RWPE1 (cell line): ENCODE measurements at regions not wholly inside any gene's neighbourhood (a gene's known extent, or its start where the extent isn't known, plus 50 kb on each side); places are given as distances from the start of the nearest gene placed in this dataset.

Experiments used
- CTCF ChIA-PET: fragments of 350-600 bp; sonication (Branson Sonifier 250); formaldehyde crosslinking; extraction: SDS; loops from one replicate; lab custom pipeline; 2021; lab: Yijun Ruan, JAX
- POLR2A ChIA-PET: fragments of 400-600 bp; formaldehyde crosslinking; extraction: SDS; loops from one replicate; lab custom pipeline; 2020; ENCODE audit warnings: antibody characterized with exemption; ENCODE audit not compliant: low non-redundant PET; lab: Yijun Ruan, JAX
- DNase-seq: peaks from one replicate; pipeline ENCODE4 v3.0.0; 2012; ENCODE audit warnings: low spot score
- H3K27ac ChIP-seq: fragments of 450-650 bp; 2 replicates; pipeline ENCODE4 v1.5.1; 2017
- CTCF ChIP-seq: fragments of 450-650 bp; conservative IDR thresholded peaks from 2 replicates; pipeline ENCODE4 v1.5.1; 2017; ENCODE audit warnings: low read depth, mild to moderate bottlenecking

DNA sequence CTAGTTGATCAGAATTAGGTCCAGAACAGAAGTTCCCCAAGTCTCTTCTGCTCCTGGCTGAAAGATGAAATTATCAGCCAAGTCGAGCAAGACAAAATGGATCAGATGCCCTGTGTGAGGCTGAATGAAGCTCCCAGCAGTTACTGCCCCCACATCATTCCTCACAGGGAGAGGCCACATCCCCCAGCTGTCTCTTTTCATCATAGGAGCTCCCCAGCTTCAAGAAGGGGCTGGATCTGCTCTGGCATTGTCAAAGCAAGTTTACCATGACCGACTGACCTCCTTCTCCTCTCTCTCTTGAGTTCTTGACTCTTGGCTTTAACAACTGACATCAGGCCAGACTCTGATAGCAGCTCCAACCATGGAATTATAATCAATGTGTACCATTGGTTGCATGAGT lies 133.3 kb upstream of the RAD23B start:
- ChIA-PET CTCF (interaction anchor here (0.8 to 1.0 kb wide), 3 partner anchors 8 to 641 kb away, joined by 3 to 9 read pairs (median 3); no protein-coding TSS in a partner anchor), POLR2A (no interaction called here)
- H3K27ac ChIP-seq, result no peak overlapping the region
- no peak for DNase-seq
- no peak for TF ChIP-seq CTCF

GRCh38 chr9:107153336-107153735 lies 129.7 kb upstream of the RAD23B start:
- CTCF ChIA-PET, result no interaction called here
- TF ChIP-seq CTCF, result no peak
- DNase-seq, result no peak
- POLR2A ChIA-PET, result no interaction called here
- H3K27ac ChIP-seq, result no peak overlapping the region

- ChIA-PET CTCF (interaction anchor here (0.6 kb wide), 2 partner anchors 16 to 84 kb away, joined by 3 to 5 read pairs; no protein-coding TSS in a partner anchor), POLR2A (no interaction called here)
- DNase-seq, result no peak
- no peak for TF ChIP-seq CTCF
- H3K27ac ChIP-seq, result no peak overlapping the region
Measured at GRCh38 chr9:107154291-107154690, 128.8 kb upstream of the RAD23B start.

DNA sequence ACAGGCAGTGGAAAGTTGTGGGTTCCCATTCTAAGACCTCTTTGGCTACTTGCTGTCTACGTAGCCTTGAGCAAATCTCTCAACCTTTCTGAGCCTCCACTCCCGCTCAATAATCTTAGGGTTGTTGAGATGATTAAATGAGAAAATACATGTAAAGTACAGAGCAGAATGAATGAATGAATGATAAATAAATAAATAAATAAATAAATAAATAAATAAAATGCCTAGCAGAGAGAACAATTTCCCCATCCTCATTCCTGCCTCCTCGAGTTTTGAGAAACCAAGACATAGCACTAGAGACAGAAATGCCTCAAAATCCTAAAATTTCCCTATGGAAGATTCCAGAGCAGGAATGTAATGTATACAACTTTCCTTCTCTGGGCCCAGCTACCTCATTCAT lies 128.3 kb upstream of the RAD23B start:
- no peak overlapping the region for H3K27ac ChIP-seq
- POLR2A ChIA-PET, result no interaction called here
- no peak for DNase-seq
- CTCF ChIA-PET, result interaction anchor here (0.6 kb wide), 1 partner anchor 17 kb away, joined by 5 read pairs; no protein-coding TSS in a partner anchor
- no peak for TF ChIP-seq CTCF

GRCh38 chr9:107155244-107155817 lies 127.7 kb upstream of the RAD23B start:
- CTCF ChIA-PET, result no interaction called here
- DNase-seq, result no peak
- no peak overlapping the region for H3K27ac ChIP-seq
- POLR2A ChIA-PET, result no interaction called here
- TF ChIP-seq CTCF, result no peak

DNA sequence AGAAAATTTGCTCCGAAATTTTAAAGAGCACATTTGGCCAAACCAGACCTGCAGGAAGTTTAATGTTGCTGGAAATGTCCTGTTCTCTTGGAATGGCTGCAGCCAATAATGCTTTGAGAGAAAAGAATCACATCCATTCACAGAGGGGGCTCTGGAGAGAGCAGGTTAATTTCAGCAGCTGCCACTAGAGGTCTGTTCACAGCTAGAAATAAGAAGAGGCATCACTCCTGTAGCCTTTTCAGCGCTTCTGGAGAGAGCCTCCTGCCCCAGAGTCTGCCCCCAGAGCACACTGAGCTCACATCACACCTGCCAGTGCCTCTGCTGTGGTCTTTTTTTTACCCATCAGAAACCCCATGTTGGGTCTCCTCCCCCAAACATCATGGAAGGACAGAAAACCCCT lies 124.8 kb upstream of the RAD23B start:
- CTCF ChIA-PET, result interaction anchor here (0.6 to 2.3 kb wide), 10 partner anchors 13 to 1604 kb away, joined by 3 to 11 read pairs (median 4); no protein-coding TSS in a partner anchor
- POLR2A ChIA-PET, result no interaction called here

More for the DNA sequence above, 124.8 kb upstream of the RAD23B start:
- peak; percentile 21; the same call in 1 of the 2 replicates for TF ChIP-seq CTCF
- DNase-seq, result peak; percentile 59
- H3K27ac ChIP-seq, result no peak overlapping the region
